Activated CD4-positive, alpha-beta T cell treated with anti-CD3 and anti-CD28 coated beads, Interleukin-10, Interleukin-2, amounts not matched to agents 100 ng/mL and 50 ng/mL, durations not matched to agents 16 hours and 8 hours (primary cell): ENCODE measurements at regions not wholly inside any gene's neighbourhood (a gene's known extent, or its start where the extent isn't known, plus 50 kb on each side); places are given as distances from the start of the nearest gene placed in this dataset.
"Not testable (repeated sequence)": the region's sequence is repeated elsewhere in the genome, so short reads cannot be mapped to it uniquely, and the experiment has no call there.

Experiments used
- DNase-seq: peaks from one replicate; pipeline ENCODE4 v3.0.0-alpha.2; 2020

GRCh38 chrX:115357326-115358120 is 68.0 kb downstream of the LUZP4 start:
- DNase-seq: no peak

GRCh38 chrX:115359508-115359907 is 70.0 kb downstream of the LUZP4 start:
- DNase-seq: not testable (repeated sequence)

GRCh38 chrX:115360220-115360781 is 70.8 kb downstream of the LUZP4 start:
- DNase-seq: no peak

GRCh38 chrX:115362334-115363095 is 73.0 kb downstream of the LUZP4 start:
- peak; percentile 5 for DNase-seq

- DNase-seq: no peak
Measured at GRCh38 chrX:115363372-115363771, 73.9 kb downstream of the LUZP4 start.

- no peak for DNase-seq
Measured at GRCh38 chrX:115363897-115364296, 74.4 kb downstream of the LUZP4 start.

GRCh38 chrX:115364670-115365069 is 75.2 kb downstream of the LUZP4 start:
- DNase-seq: no peak

GRCh38 chrX:115366535-115366934 is 77.0 kb downstream of the LUZP4 start:
- no peak for DNase-seq

GRCh38 chrX:115367455-115367854 is 77.9 kb downstream of the LUZP4 start:
- DNase-seq: peak; percentile 2

GRCh38 chrX:115367951-115368350 is 78.4 kb downstream of the LUZP4 start:
- no peak for DNase-seq

GRCh38 chrX:115368876-115369275 is 79.4 kb downstream of the LUZP4 start:
- no peak for DNase-seq

- DNase-seq: no peak
Measured at GRCh38 chrX:115372152-115372551, 82.6 kb downstream of the LUZP4 start.

GRCh38 chrX:115373308-115373707 is 83.8 kb downstream of the LUZP4 start:
- no peak for DNase-seq

GRCh38 chrX:115378471-115378870 is 89.0 kb downstream of the LUZP4 start:
- DNase-seq: no peak

GRCh38 chrX:115387327-115387726 is 97.8 kb downstream of the LUZP4 start:
- no peak for DNase-seq

- DNase-seq: no peak
Measured at GRCh38 chrX:115388879-115389278, 99.4 kb downstream of the LUZP4 start.

- no peak for DNase-seq
Measured at GRCh38 chrX:115390078-115390477, 100.6 kb downstream of the LUZP4 start.

- DNase-seq: no peak
Measured at GRCh38 chrX:115392031-115392430, 102.5 kb downstream of the LUZP4 start.

- DNase-seq: no peak
Measured at GRCh38 chrX:115392871-115393270, 103.4 kb downstream of the LUZP4 start.

- DNase-seq: no peak
Measured at GRCh38 chrX:115393271-115393670, 103.8 kb downstream of the LUZP4 start.

GRCh38 chrX:115394806-115395205 is 105.3 kb downstream of the LUZP4 start:
- not testable (repeated sequence) for DNase-seq

- no peak for DNase-seq
Measured at GRCh38 chrX:115399306-115399705, 109.8 kb downstream of the LUZP4 start.

GRCh38 chrX:115400960-115401359 is 111.4 kb downstream of the LUZP4 start:
- no peak for DNase-seq

- DNase-seq: no peak
Measured at GRCh38 chrX:115402299-115402698, 112.8 kb downstream of the LUZP4 start.
